ENCODE measurements at regions not wholly inside any gene's neighbourhood (a gene's known extent, or its start where the extent isn't known, plus 50 kb on each side); places are given as distances from the start of the nearest gene placed in this dataset.

DNA sequence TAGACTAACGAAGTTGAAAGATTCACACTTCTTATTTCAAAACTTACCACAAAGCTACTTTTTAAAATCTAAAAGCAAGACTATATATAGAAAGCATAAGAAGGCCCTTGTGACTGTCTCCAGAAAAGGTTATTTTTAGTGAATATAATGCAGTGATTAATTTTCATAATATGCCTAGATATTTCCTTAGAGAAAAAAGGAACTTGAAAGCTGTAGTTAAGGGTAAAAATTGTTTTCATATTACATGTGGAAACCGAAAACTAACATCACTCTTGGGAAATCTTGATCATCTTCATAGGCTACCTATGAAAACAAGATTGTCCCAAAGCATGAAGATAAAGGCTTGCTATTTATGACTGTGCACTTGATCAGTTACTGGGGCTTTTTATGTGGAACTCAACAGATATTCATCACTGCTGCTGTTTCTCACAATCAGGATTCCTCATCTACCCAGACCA lies 223.2 kb downstream of the SH2D4B start:
- TF ChIP-seq, protein P1, sequence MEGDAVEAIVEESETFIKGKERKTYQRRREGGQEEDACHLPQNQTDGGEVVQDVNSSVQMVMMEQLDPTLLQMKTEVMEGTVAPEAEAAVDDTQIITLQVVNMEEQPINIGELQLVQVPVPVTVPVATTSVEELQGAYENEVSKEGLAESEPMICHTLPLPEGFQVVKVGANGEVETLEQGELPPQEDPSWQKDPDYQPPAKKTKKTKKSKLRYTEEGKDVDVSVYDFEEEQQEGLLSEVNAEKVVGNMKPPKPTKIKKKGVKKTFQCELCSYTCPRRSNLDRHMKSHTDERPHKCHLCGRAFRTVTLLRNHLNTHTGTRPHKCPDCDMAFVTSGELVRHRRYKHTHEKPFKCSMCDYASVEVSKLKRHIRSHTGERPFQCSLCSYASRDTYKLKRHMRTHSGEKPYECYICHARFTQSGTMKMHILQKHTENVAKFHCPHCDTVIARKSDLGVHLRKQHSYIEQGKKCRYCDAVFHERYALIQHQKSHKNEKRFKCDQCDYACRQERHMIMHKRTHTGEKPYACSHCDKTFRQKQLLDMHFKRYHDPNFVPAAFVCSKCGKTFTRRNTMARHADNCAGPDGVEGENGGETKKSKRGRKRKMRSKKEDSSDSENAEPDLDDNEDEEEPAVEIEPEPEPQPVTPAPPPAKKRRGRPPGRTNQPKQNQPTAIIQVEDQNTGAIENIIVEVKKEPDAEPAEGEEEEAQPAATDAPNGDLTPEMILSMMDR (IDR thresholded peaks at IDR 0.05; ENCODE audit: insufficient read depth, low read depth, low read length), result no peak
- TF ChIP-seq EZH2 (IDR thresholded peaks at IDR 0.05; ENCODE audit: insufficient read depth, low read length), result no peak

Measured in astrocyte (in vitro differentiated cells and primary cell).